ENCODE measurements at regions not wholly inside any gene's neighbourhood (a gene's known extent, or its start where the extent isn't known, plus 50 kb on each side); places are given as distances from the start of the nearest gene placed in this dataset.
"Not testable (repeated sequence)": the region's sequence is repeated elsewhere in the genome, so short reads cannot be mapped to it uniquely, and the experiment has no call there.

DNA sequence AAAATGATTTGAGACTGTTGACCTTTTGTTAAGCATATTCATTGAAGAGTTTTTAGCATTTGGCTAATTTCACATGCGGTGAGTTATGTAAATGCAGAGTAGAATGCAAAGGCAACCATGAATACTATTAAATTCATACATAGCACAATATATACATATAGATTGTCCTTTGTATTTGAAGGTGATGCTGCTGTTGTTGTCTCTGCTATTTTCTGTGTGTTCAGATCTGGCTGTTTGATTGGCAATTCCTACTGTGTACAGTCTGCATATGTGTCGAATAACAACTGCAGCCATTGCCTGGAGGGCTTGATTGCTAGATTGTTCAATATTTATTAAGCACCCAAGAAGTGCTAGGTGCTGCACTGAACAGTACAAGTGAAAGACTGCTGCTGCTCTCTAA lies 187.4 kb downstream of the FOXG1 start:
- ChIA-PET CTCF (no interaction called here), POLR2A (no interaction called here)
- no peaks in the 10 kb centered on the region for H3K9me3 ChIP-seq (ENCODE audit: control insufficient read depth in 2 of 3, low read length in 3 of 3)
- no peaks in the 10 kb centered on the region for H3K36me3 ChIP-seq (ENCODE audit: control insufficient read depth in 2 of 3, insufficient read depth in 3 of 3, low read length in 3 of 3)
- no peaks in the 10 kb centered on the region for H3K27me3 Mint-ChIP-seq
- peaks cover 0 to 3% (median 0%) of the 10 kb centered on the region in 5 donors for H3K36me3 Mint-ChIP-seq
- no peak overlapping the region for H3K27ac ChIP-seq (ENCODE audit: low read depth, low read length)
- no peaks in the 10 kb centered on the region for H3K27me3 ChIP-seq (ENCODE audit: control insufficient read depth in 2 of 2, insufficient read depth in 2 of 2, low read length in 2 of 2)
- no peaks in the 10 kb centered on the region for H3K4me1 ChIP-seq (ENCODE audit: control insufficient read depth in 2 of 2, insufficient read depth in 2 of 2, low read length in 2 of 2)
- intact Hi-C loops (cut with micrococcal nuclease), result no loop called here
- H3K9me3 Mint-ChIP-seq, result peaks cover 2 to 28% (median 15%) of the 10 kb centered on the region in 11 donors
- H3K4me1 Mint-ChIP-seq, result no peaks in the 10 kb centered on the region
- ATAC-seq, result no peak
- no peak for DNase-seq
- H3K27ac Mint-ChIP-seq, result no peak overlapping the region
- no peak overlapping the region for H3K4me3 Mint-ChIP-seq
- no peak overlapping the region for H3K4me3 ChIP-seq (ENCODE audit: low read length)

GRCh38 chr14:28966416-28967233 lies 200.0 kb downstream of the FOXG1 start:
- H3K4me3 ChIP-seq (ENCODE audit: low read length), result no peak overlapping the region
- intact Hi-C loops (cut with micrococcal nuclease), result no loop called here
- no peak for ATAC-seq
- Mint-ChIP-seq H3K27me3 (no peaks in the 10 kb centered on the region), H3K36me3 (peaks cover 0 to 3% (median 0%) of the 10 kb centered on the region in 5 donors), H3K4me3 (no peak overlapping the region), H3K4me1 (no peaks in the 10 kb centered on the region), H3K9me3 (peaks cover 3 to 15% (median 6%) of the 10 kb centered on the region in 11 donors), H3K27ac (no peak overlapping the region)
- H3K9me3 ChIP-seq (ENCODE audit: control insufficient read depth in 2 of 3, low read length in 3 of 3), result no peaks in the 10 kb centered on the region
- H3K36me3 ChIP-seq (ENCODE audit: control insufficient read depth in 2 of 3, insufficient read depth in 3 of 3, low read length in 3 of 3), result no peaks in the 10 kb centered on the region
- ChIA-PET CTCF (no interaction called here), POLR2A (no interaction called here)
- H3K27me3 ChIP-seq (ENCODE audit: control insufficient read depth in 2 of 2, insufficient read depth in 2 of 2, low read length in 2 of 2), result no peaks in the 10 kb centered on the region
- H3K27ac ChIP-seq (ENCODE audit: low read depth, low read length), result no peak overlapping the region
- DNase-seq, result no peak
- H3K4me1 ChIP-seq (ENCODE audit: control insufficient read depth in 2 of 2, insufficient read depth in 2 of 2, low read length in 2 of 2), result no peaks in the 10 kb centered on the region

DNA sequence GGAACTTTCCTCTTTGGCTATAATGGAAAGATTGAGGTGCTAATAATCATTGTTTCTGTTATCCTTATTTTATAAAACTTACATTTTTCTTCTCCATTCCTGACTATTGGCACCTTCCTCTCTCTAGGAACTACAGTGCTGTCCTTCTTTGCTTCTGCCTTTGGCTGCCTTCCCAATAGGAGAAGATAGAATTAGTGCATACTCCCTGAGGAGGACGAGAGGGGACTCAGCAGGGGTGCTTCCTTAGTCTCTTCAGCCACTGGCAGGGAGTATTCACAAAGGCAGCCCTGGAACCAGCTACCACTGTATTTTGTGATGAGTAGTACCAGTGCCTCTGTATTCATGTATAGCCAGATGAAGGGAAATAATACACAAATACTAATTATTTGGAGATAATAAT lies 208.5 kb downstream of the FOXG1 start:
- no peaks in the 10 kb centered on the region for H3K9me3 ChIP-seq (ENCODE audit: control insufficient read depth in 2 of 3, low read length in 3 of 3)
- CTCF ChIA-PET, result no interaction called here
- no peak overlapping the region for H3K4me3 Mint-ChIP-seq
- no peaks in the 10 kb centered on the region for H3K27me3 ChIP-seq (ENCODE audit: control insufficient read depth in 2 of 2, insufficient read depth in 2 of 2, low read length in 2 of 2)
- POLR2A ChIA-PET, result no interaction called here
- no peak overlapping the region for H3K27ac Mint-ChIP-seq
- H3K27me3 Mint-ChIP-seq, result no peaks in the 10 kb centered on the region
- peaks cover 4 to 20% (median 10%) of the 10 kb centered on the region in 11 donors for H3K9me3 Mint-ChIP-seq
- ATAC-seq, result no peak
- H3K36me3 ChIP-seq (ENCODE audit: control insufficient read depth in 2 of 3, insufficient read depth in 3 of 3, low read length in 3 of 3), result no peaks in the 10 kb centered on the region
- no peak for DNase-seq
- H3K27ac ChIP-seq (ENCODE audit: low read depth, low read length), result no peak overlapping the region
- no peaks in the 10 kb centered on the region for H3K36me3 Mint-ChIP-seq
- intact Hi-C loops (cut with micrococcal nuclease), result no loop called here
- H3K4me3 ChIP-seq (ENCODE audit: low read length), result no peak overlapping the region
- H3K4me1 Mint-ChIP-seq, result no peaks in the 10 kb centered on the region
- H3K4me1 ChIP-seq (ENCODE audit: control insufficient read depth in 2 of 2, insufficient read depth in 2 of 2, low read length in 2 of 2), result no peaks in the 10 kb centered on the region

DNA sequence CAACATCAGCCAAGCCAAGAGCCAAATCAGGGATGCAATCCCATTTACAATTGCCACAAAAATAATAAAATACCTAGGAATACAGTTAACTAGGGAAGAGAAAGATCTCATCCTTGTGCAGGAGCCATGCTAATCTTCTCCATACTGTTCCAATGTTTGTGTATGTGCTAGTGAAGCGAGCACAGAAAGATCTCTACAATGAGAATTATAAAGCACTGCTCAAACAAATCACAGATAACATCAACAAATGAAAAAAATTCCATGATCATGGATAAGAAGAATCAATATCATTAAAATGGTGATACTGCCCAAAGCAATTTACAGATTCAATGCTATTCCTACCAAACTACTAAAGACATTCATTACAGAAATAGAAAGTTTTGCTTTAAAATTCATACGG lies 215.6 kb downstream of the FOXG1 start:
- Histone ChIP-seq H3K4me1 (ENCODE audit: control insufficient read depth in 2 of 2, insufficient read depth in 2 of 2, low read length in 2 of 2) (no peaks in the 10 kb centered on the region), H3K36me3 (ENCODE audit: control insufficient read depth in 2 of 3, insufficient read depth in 3 of 3, low read length in 3 of 3) (no peaks in the 10 kb centered on the region), H3K27me3 (ENCODE audit: control insufficient read depth in 2 of 2, insufficient read depth in 2 of 2, low read length in 2 of 2) (no peaks in the 10 kb centered on the region), H3K27ac (ENCODE audit: low read depth, low read length) (no peak overlapping the region), H3K4me3 (ENCODE audit: low read length) (no peak overlapping the region), H3K9me3 (ENCODE audit: control insufficient read depth in 2 of 3, low read length in 3 of 3) (no peaks in the 10 kb centered on the region)
- no peaks in the 10 kb centered on the region for H3K36me3 Mint-ChIP-seq
- ATAC-seq (no peak), DNase-seq (no peak)
- POLR2A ChIA-PET, result no interaction called here
- no peaks in the 10 kb centered on the region for H3K4me1 Mint-ChIP-seq
- CTCF ChIA-PET, result no interaction called here
- no peak overlapping the region for H3K27ac Mint-ChIP-seq
- no peaks in the 10 kb centered on the region for H3K27me3 Mint-ChIP-seq
- H3K4me3 Mint-ChIP-seq, result no peak overlapping the region
- intact Hi-C loops (cut with micrococcal nuclease), result no loop called here
- peaks cover 0 to 44% (median 21%) of the 10 kb centered on the region in 11 donors for H3K9me3 Mint-ChIP-seq

DNA sequence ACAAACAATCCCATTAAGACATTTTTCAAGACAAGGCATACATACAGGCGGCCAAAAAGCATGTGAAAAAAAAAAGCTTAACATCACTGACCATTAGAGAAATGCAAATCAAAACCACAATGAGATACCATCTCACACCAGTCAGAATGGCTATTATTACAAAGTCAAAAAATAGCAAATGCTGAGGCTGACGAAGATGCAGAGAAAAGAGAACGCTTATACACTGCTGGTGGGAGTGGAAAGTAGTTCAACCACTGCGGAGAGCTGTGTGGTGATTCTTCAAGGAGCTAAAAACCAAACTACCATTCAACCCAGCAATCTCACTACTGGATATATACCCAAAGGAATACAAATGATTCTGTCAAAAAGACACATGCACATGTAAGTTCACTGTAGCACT lies 216.7 kb downstream of the FOXG1 start:
- H3K4me3 Mint-ChIP-seq, result no peak overlapping the region
- Histone ChIP-seq H3K27ac (ENCODE audit: low read depth, low read length) (no peak overlapping the region), H3K9me3 (ENCODE audit: control insufficient read depth in 2 of 3, low read length in 3 of 3) (no peaks in the 10 kb centered on the region), H3K4me3 (ENCODE audit: low read length) (no peak overlapping the region), H3K36me3 (ENCODE audit: control insufficient read depth in 2 of 3, insufficient read depth in 3 of 3, low read length in 3 of 3) (no peaks in the 10 kb centered on the region), H3K27me3 (ENCODE audit: control insufficient read depth in 2 of 2, insufficient read depth in 2 of 2, low read length in 2 of 2) (no peaks in the 10 kb centered on the region), H3K4me1 (ENCODE audit: control insufficient read depth in 2 of 2, insufficient read depth in 2 of 2, low read length in 2 of 2) (no peaks in the 10 kb centered on the region)
- no peaks in the 10 kb centered on the region for H3K36me3 Mint-ChIP-seq
- H3K27ac Mint-ChIP-seq, result no peak overlapping the region
- CTCF ChIA-PET, result no interaction called here
- no peaks in the 10 kb centered on the region for H3K4me1 Mint-ChIP-seq
- peaks cover 2 to 43% (median 23%) of the 10 kb centered on the region in 11 donors for H3K9me3 Mint-ChIP-seq
- ATAC-seq, result no peak
- no peaks in the 10 kb centered on the region for H3K27me3 Mint-ChIP-seq
- POLR2A ChIA-PET, result no interaction called here
- intact Hi-C loops (cut with micrococcal nuclease), result no loop called here
- no peak for DNase-seq

- Histone ChIP-seq H3K4me1 (ENCODE audit: control insufficient read depth in 2 of 2, insufficient read depth in 2 of 2, low read length in 2 of 2) (no peaks in the 10 kb centered on the region), H3K36me3 (ENCODE audit: control insufficient read depth in 2 of 3, insufficient read depth in 3 of 3, low read length in 3 of 3) (no peaks in the 10 kb centered on the region), H3K27ac (ENCODE audit: low read depth, low read length) (no peak overlapping the region), H3K9me3 (ENCODE audit: control insufficient read depth in 2 of 3, low read length in 3 of 3) (no peaks in the 10 kb centered on the region), H3K4me3 (ENCODE audit: low read length) (no peak overlapping the region), H3K27me3 (ENCODE audit: control insufficient read depth in 2 of 2, insufficient read depth in 2 of 2, low read length in 2 of 2) (no peaks in the 10 kb centered on the region)
- ATAC-seq (no peak), DNase-seq (no peak)
- no peak overlapping the region for H3K4me3 Mint-ChIP-seq
- no peaks in the 10 kb centered on the region for H3K4me1 Mint-ChIP-seq
- H3K27ac Mint-ChIP-seq, result no peak overlapping the region
- peaks cover 0 to 39% (median 10%) of the 10 kb centered on the region in 11 donors for H3K9me3 Mint-ChIP-seq
- CTCF ChIA-PET, result no interaction called here
- intact Hi-C loops (cut with micrococcal nuclease), result no loop called here
- POLR2A ChIA-PET, result no interaction called here
- no peaks in the 10 kb centered on the region for H3K27me3 Mint-ChIP-seq
- H3K36me3 Mint-ChIP-seq, result peaks cover 0 to 4% (median 0%) of the 10 kb centered on the region in 5 donors
These were observed 220.9 kb downstream of the FOXG1 start for GRCh38 chr14:28987516-28987915.

DNA sequence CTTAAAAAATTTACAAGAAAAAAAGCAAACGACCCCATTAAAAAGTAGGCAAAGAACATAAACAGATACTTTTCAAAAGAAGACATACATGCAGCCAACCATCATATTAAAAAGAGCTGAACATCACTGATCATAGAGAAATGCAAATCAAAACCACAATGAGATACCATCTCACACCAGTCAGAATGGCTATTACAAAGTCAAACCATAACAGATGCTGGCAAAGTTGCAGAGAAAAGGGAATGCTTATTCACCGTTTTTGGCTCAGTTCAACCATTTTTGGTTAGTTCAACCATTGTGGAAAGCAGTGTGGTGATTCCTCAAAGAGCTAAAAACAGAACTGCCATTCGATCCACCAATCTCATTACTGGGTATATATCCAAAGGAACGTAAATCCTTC lies 230.6 kb downstream of the FOXG1 start:
- H3K4me1 Mint-ChIP-seq; H3K4me3 Mint-ChIP-seq; H3K4me3 ChIP-seq (ENCODE audit: low read length); H3K36me3 ChIP-seq (ENCODE audit: control insufficient read depth in 2 of 3, insufficient read depth in 3 of 3, low read length in 3 of 3); H3K27me3 ChIP-seq (ENCODE audit: control insufficient read depth in 2 of 2, insufficient read depth in 2 of 2, low read length in 2 of 2); CTCF ChIA-PET; H3K27ac Mint-ChIP-seq; ATAC-seq; H3K9me3 ChIP-seq (ENCODE audit: control insufficient read depth in 2 of 3, low read length in 3 of 3); H3K27me3 Mint-ChIP-seq; H3K4me1 ChIP-seq (ENCODE audit: control insufficient read depth in 2 of 2, insufficient read depth in 2 of 2, low read length in 2 of 2); POLR2A ChIA-PET; intact Hi-C loops (cut with micrococcal nuclease); H3K36me3 Mint-ChIP-seq; H3K27ac ChIP-seq (ENCODE audit: low read depth, low read length); DNase-seq: not testable (repeated sequence)
- H3K9me3 Mint-ChIP-seq, result peaks cover 0 to 24% (median 10%) of the 10 kb centered on the region in 11 donors
